ENCODE measurements at regions not wholly inside any gene's neighbourhood (a gene's known extent, or its start where the extent isn't known, plus 50 kb on each side); places are given as distances from the start of the nearest gene placed in this dataset.

- TF ChIP-seq EZH2phosphoT487 (IDR thresholded peaks at IDR 0.05; ENCODE audit: borderline replicate concordance) = no peak
- no peak for TF ChIP-seq CTCF (conservative IDR thresholded peaks at IDR 0.05; ENCODE audit: low read length)
Observed at GRCh38 chr3:36309092-36309491, 71.2 kb upstream of the STAC start.
